ENCODE measurements at regions not wholly inside any gene's neighbourhood (a gene's known extent, or its start where the extent isn't known, plus 50 kb on each side); places are given as distances from the start of the nearest gene placed in this dataset.

DNA sequence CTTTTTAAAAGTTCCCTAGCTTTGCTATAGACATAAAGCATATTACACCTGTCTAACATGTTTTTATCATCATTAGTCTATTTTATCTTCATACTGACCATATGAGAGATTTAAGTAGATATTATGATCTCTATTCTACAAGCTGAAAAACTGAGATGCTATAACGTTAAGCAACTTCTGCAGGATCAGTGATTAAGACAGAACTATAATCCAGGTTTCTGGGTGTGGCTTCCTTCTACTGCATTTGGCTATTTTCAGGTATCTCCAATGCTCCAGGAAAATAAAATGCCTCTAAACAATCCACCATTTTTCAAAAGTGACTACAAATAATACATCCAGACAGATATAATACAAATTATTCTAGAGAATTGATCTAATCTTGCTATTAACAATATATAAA lies 53.4 kb downstream of the RGS2 start:
- Histone ChIP-seq H3K27ac (ENCODE audit: low read depth, low read length) (no peak overlapping the region), H3K27me3 (ENCODE audit: insufficient read depth, low read length) (no peaks in the 10 kb centered on the region), H3K9me3 (ENCODE audit: control insufficient read depth in 1 of 2, low read length in 2 of 2) (no peaks in the 10 kb centered on the region), H3K4me3 (ENCODE audit: low read length in 2 of 2) (no peak overlapping the region), H3K36me3 (ENCODE audit: insufficient read depth, low read length) (no peaks in the 10 kb centered on the region), H3K4me1 (ENCODE audit: insufficient read depth, low read length) (no peaks in the 10 kb centered on the region)
- no peak overlapping the region for H3K27ac Mint-ChIP-seq
- CTCF ChIA-PET (ENCODE audit: partially characterized antibody), result no interaction called here
- no peaks in the 10 kb centered on the region for H3K27me3 Mint-ChIP-seq
- no peaks in the 10 kb centered on the region for H3K36me3 Mint-ChIP-seq
- no peaks in the 10 kb centered on the region for H3K4me1 Mint-ChIP-seq
- no peak for DNase-seq
- no peaks in the 10 kb centered on the region for H3K9me3 Mint-ChIP-seq
- intact Hi-C loops (cut with micrococcal nuclease), result no loop called here
- no peak overlapping the region for H3K4me3 Mint-ChIP-seq
- POLR2A ChIA-PET (ENCODE audit: partially characterized antibody), result no interaction called here

DNA sequence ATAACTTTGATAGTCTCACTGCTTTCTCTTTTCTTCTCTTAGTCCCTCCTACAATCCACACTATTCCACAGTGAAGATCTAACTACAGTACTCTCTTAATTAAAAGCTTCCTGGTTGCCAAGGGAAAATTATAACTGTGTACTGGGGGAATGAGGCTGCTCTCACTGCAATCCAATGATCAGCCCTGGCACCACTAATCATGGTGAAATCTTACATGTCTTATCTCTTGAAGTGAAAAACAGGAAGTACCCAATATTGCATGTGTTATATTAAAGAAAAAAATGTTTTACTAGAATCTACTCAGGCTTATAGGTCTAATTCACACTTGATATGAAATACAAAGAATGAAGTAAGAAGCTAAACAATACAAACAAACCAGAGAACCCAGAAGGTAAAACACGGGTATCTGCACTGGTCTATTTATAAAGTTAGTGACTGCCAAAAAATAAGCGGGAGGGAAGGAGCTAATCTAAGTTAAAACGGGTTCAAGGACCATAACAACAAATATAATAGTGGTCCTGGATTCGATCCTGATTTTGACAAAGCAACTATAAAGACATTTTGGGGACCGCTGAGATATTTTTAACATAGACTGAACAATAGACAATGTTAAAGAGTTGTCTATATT lies 57.5 kb downstream of the RGS2 start:
- Mint-ChIP-seq H3K4me3 (no peak overlapping the region), H3K9me3 (no peaks in the 10 kb centered on the region), H3K27me3 (no peaks in the 10 kb centered on the region), H3K4me1 (no peaks in the 10 kb centered on the region), H3K27ac (no peak overlapping the region), H3K36me3 (no peaks in the 10 kb centered on the region)
- ChIA-PET CTCF (ENCODE audit: partially characterized antibody) (interaction anchor here (0.7 kb wide), 1 partner anchor 112 kb away, joined by 4 read pairs; no protein-coding TSS in a partner anchor), POLR2A (ENCODE audit: partially characterized antibody) (no interaction called here)
- H3K9me3 ChIP-seq (ENCODE audit: control insufficient read depth in 1 of 2, low read length in 2 of 2), result no peaks in the 10 kb centered on the region
- no peaks in the 10 kb centered on the region for H3K27me3 ChIP-seq (ENCODE audit: insufficient read depth, low read length)
- intact Hi-C loops (cut with micrococcal nuclease), result no loop called here
- H3K27ac ChIP-seq (ENCODE audit: low read depth, low read length), result no peak overlapping the region
- H3K36me3 ChIP-seq (ENCODE audit: insufficient read depth, low read length), result no peaks in the 10 kb centered on the region
- DNase-seq, result no peak
- no peaks in the 10 kb centered on the region for H3K4me1 ChIP-seq (ENCODE audit: insufficient read depth, low read length)
- H3K4me3 ChIP-seq (ENCODE audit: low read length in 2 of 2), result no peak overlapping the region

DNA sequence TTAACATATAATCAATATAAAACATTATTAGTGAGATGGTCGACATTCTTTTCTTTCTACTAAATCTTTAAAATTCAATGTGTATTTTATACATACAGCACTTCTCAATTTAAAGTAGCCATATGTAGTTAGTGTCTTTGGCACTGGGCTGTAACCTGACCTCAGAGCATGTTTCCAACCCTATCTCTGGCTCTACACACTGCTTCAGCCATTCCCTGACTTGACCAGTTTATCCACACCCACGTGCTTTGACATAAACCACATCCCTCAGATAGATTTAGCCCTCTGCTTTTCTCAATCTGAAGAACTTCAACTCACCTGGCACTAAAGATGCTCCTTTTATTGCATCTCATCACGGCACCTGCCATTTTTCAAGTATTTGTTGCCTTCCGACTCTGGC lies 58.3 kb downstream of the RGS2 start:
- no peaks in the 10 kb centered on the region for H3K27me3 ChIP-seq (ENCODE audit: insufficient read depth, low read length)
- peaks cover 0 to 2% (median 0%) of the 10 kb centered on the region in 8 donors for H3K9me3 Mint-ChIP-seq
- H3K36me3 ChIP-seq (ENCODE audit: insufficient read depth, low read length), result no peaks in the 10 kb centered on the region
- DNase-seq, result no peak
- H3K27me3 Mint-ChIP-seq, result peaks cover 0 to 2% of the 10 kb centered on the region in 2 donors
- intact Hi-C loops (cut with micrococcal nuclease), result no loop called here
- ChIA-PET POLR2A (ENCODE audit: partially characterized antibody) (no interaction called here), CTCF (ENCODE audit: partially characterized antibody) (no interaction called here)
- H3K4me3 Mint-ChIP-seq, result no peak overlapping the region
- H3K4me1 ChIP-seq (ENCODE audit: insufficient read depth, low read length), result no peaks in the 10 kb centered on the region
- no peaks in the 10 kb centered on the region for H3K36me3 Mint-ChIP-seq
- no peaks in the 10 kb centered on the region for H3K4me1 Mint-ChIP-seq
- H3K27ac Mint-ChIP-seq, result no peak overlapping the region
- no peak overlapping the region for H3K27ac ChIP-seq (ENCODE audit: low read depth, low read length)
- no peaks in the 10 kb centered on the region for H3K9me3 ChIP-seq (ENCODE audit: control insufficient read depth in 1 of 2, low read length in 2 of 2)
- H3K4me3 ChIP-seq (ENCODE audit: low read length in 2 of 2), result no peak overlapping the region

DNA sequence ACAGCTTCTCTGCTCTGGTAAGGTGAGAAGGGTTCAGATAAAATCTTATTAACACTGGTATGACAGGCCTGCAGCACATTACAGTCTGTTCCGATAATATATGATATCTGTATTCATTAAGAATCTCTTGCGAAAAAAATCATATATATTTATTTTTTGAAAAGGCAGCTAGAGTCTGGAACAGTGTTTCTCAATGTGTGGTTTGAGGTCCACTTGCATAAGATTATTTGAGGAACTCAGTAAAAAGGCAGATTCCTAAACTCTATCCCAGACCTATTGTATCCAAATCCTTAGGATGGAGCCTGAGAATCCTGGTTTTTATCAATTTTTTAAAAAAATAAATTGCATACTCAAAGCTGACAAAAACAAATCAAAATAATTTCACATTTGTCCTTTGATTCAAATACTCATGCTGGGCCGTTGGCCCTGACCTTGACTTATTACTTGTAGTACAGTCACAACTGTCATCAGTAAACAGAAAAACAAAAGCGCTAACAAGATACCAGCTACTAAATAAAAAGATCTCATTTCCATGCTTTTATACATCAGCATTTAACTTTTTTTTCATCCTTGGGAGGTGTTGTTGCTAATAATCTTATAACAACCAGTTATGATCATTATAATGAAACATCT lies 60.6 kb downstream of the RGS2 start:
- ChIA-PET CTCF (ENCODE audit: partially characterized antibody) (interaction anchor here (0.6 kb wide), 1 partner anchor 21 kb away, joined by 4 read pairs; no protein-coding TSS in a partner anchor), POLR2A (ENCODE audit: partially characterized antibody) (no interaction called here)
- intact Hi-C loops (cut with micrococcal nuclease), result no loop called here
- DNase-seq, result no peak
- Histone ChIP-seq H3K4me1 (ENCODE audit: insufficient read depth, low read length) (no peaks in the 10 kb centered on the region), H3K36me3 (ENCODE audit: insufficient read depth, low read length) (no peaks in the 10 kb centered on the region), H3K27me3 (ENCODE audit: insufficient read depth, low read length) (no peaks in the 10 kb centered on the region), H3K27ac (ENCODE audit: low read depth, low read length) (no peak overlapping the region), H3K9me3 (ENCODE audit: control insufficient read depth in 1 of 2, low read length in 2 of 2) (no peaks in the 10 kb centered on the region), H3K4me3 (ENCODE audit: low read length in 2 of 2) (no peak overlapping the region)
- H3K36me3 Mint-ChIP-seq, result no peaks in the 10 kb centered on the region
- no peaks in the 10 kb centered on the region for H3K4me1 Mint-ChIP-seq
- H3K4me3 Mint-ChIP-seq, result no peak overlapping the region
- H3K27ac Mint-ChIP-seq, result no peak overlapping the region
- peaks cover 0 to 8% of the 10 kb centered on the region in 2 donors for H3K27me3 Mint-ChIP-seq
- peaks cover 0 to 2% (median 0%) of the 10 kb centered on the region in 8 donors for H3K9me3 Mint-ChIP-seq

DNA sequence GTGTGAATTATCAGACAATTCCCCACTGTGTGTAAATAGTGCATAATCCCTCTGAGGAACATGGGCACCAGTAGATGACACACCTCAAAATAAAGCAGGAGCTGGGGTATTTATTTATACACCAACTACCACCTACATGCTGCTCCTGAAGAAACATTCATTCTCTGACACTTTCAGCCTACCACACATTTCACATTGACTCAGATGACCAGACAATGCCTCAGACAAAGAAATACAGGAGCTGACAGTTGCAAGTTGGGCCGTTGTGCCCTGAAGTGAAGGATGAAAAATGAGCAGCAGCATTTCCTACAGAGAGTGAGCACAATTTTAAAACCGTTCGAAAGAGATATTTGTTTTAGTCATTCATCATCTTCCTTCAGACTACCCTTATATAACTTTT lies 63.2 kb downstream of the RGS2 start:
- intact Hi-C loops (cut with micrococcal nuclease), result no loop called here
- Histone ChIP-seq H3K4me3 (ENCODE audit: low read length in 2 of 2) (no peak overlapping the region), H3K27me3 (ENCODE audit: insufficient read depth, low read length) (no peaks in the 10 kb centered on the region), H3K4me1 (ENCODE audit: insufficient read depth, low read length) (no peaks in the 10 kb centered on the region), H3K27ac (ENCODE audit: low read depth, low read length) (no peak overlapping the region), H3K9me3 (ENCODE audit: control insufficient read depth in 1 of 2, low read length in 2 of 2) (no peaks in the 10 kb centered on the region), H3K36me3 (ENCODE audit: insufficient read depth, low read length) (no peaks in the 10 kb centered on the region)
- H3K27ac Mint-ChIP-seq, result no peak overlapping the region
- no peak for DNase-seq
- ChIA-PET CTCF (ENCODE audit: partially characterized antibody) (no interaction called here), POLR2A (ENCODE audit: partially characterized antibody) (no interaction called here)
- no peaks in the 10 kb centered on the region for H3K36me3 Mint-ChIP-seq
- H3K27me3 Mint-ChIP-seq, result peaks cover 2 to 12% of the 10 kb centered on the region in 2 donors
- peaks cover 0 to 2% (median 0%) of the 10 kb centered on the region in 8 donors for H3K9me3 Mint-ChIP-seq
- H3K4me3 Mint-ChIP-seq, result no peak overlapping the region
- no peaks in the 10 kb centered on the region for H3K4me1 Mint-ChIP-seq

DNA sequence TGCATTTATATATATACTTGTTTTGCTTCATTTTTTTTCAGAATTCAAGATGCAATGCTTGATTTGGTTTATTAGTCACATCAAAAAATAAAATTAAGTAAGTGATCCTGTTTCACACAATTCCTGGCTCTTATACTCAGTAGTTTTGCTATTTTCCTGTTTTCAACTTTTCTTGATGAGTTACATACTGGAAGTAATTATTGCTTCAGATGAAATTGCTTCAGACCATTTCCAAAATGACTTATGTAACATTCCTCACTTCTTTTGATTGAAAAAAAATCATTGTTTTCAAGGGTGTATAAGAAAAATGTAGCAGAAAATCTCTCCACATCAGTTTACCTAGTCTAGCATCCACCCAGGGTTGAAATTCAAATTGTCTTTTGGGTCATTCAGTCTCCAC lies 65.0 kb downstream of the RGS2 start:
- Mint-ChIP-seq H3K4me3 (no peak overlapping the region), H3K4me1 (no peaks in the 10 kb centered on the region), H3K9me3 (peaks cover 0 to 2% (median 0%) of the 10 kb centered on the region in 8 donors), H3K36me3 (no peaks in the 10 kb centered on the region), H3K27me3 (peaks cover 2 to 12% of the 10 kb centered on the region in 2 donors), H3K27ac (no peak overlapping the region)
- ChIA-PET POLR2A (ENCODE audit: partially characterized antibody) (no interaction called here), CTCF (ENCODE audit: partially characterized antibody) (no interaction called here)
- no peak for DNase-seq
- H3K27me3 ChIP-seq (ENCODE audit: insufficient read depth, low read length), result no peaks in the 10 kb centered on the region
- no peaks in the 10 kb centered on the region for H3K4me1 ChIP-seq (ENCODE audit: insufficient read depth, low read length)
- no peak overlapping the region for H3K27ac ChIP-seq (ENCODE audit: low read depth, low read length)
- intact Hi-C loops (cut with micrococcal nuclease), result no loop called here
- no peaks in the 10 kb centered on the region for H3K9me3 ChIP-seq (ENCODE audit: control insufficient read depth in 1 of 2, low read length in 2 of 2)
- no peaks in the 10 kb centered on the region for H3K36me3 ChIP-seq (ENCODE audit: insufficient read depth, low read length)
- H3K4me3 ChIP-seq (ENCODE audit: low read length in 2 of 2), result no peak overlapping the region

DNA sequence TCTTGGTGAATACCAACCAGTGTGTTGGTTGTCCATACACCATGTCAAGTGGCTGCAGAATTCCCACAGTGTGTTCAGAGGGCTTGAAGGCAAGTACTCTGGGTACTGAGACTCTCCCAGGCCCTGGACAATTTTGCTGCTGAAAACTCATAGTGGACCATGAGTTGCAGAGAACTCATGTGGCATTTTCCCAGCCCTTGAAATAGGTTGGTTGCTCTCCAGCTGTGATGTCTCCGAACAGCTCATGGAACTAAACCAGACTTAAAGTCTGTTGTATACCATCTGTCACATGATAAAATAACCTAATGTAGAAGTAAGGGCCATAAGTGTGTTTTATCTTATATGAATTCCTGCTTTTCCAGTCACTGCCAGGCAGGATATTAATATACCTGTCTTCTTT lies 67.8 kb downstream of the RGS2 start:
- no peak for DNase-seq
- Histone ChIP-seq H3K4me3 (ENCODE audit: low read length in 2 of 2) (no peak overlapping the region), H3K4me1 (ENCODE audit: insufficient read depth, low read length) (no peaks in the 10 kb centered on the region), H3K27me3 (ENCODE audit: insufficient read depth, low read length) (no peaks in the 10 kb centered on the region), H3K9me3 (ENCODE audit: control insufficient read depth in 1 of 2, low read length in 2 of 2) (no peaks in the 10 kb centered on the region), H3K36me3 (ENCODE audit: insufficient read depth, low read length) (no peaks in the 10 kb centered on the region), H3K27ac (ENCODE audit: low read depth, low read length) (no peak overlapping the region)
- no peak overlapping the region for H3K27ac Mint-ChIP-seq
- peaks cover 2 to 12% of the 10 kb centered on the region in 2 donors for H3K27me3 Mint-ChIP-seq
- POLR2A ChIA-PET (ENCODE audit: partially characterized antibody), result no interaction called here
- peaks cover 0 to 3% (median under 1%) of the 10 kb centered on the region in 8 donors for H3K9me3 Mint-ChIP-seq
- H3K4me1 Mint-ChIP-seq, result no peaks in the 10 kb centered on the region
- intact Hi-C loops (cut with micrococcal nuclease), result no loop called here
- CTCF ChIA-PET (ENCODE audit: partially characterized antibody), result no interaction called here
- H3K4me3 Mint-ChIP-seq, result no peak overlapping the region
- H3K36me3 Mint-ChIP-seq, result no peaks in the 10 kb centered on the region

Data from CD4-positive, alpha-beta memory T cell (primary cell).